GM12878 (cell line): ENCODE measurements at regions not wholly inside any gene's neighbourhood (a gene's known extent, or its start where the extent isn't known, plus 50 kb on each side); places are given as distances from the start of the nearest gene placed in this dataset.

ENCODE experiments used
- ATF2 ChIP-seq: IDR thresholded peaks from 2 replicates; pipeline ENCODE4 v1.6.1; 2012; ENCODE audit warnings: low read length, inconsistent platforms
- ATF3 ChIP-seq: IDR thresholded peaks from 2 replicates; pipeline ENCODE4 v1.6.1; 2011; ENCODE audit warnings: low read depth, mild to moderate bottlenecking, low read length, moderate library complexity, borderline replicate concordance; ENCODE audit errors: extremely low read depth
- CHD2 ChIP-seq: IDR thresholded peaks from 2 replicates; pipeline ENCODE4 v1.6.1; 2011; ENCODE audit warnings: low read depth, low read length, improper control_type of control experiment, borderline replicate concordance
- DPF2 ChIP-seq: fragments of 450-650 bp; IDR thresholded peaks from 2 replicates; pipeline ENCODE4 v1.6.1; 2017; ENCODE audit warnings: mild to moderate bottlenecking
- HDAC6 ChIP-seq: fragments of 200-600 bp; sonication (generic); IDR thresholded peaks from one replicate; pipeline ENCODE4 v1.8.0; 2017; ENCODE audit warnings: antibody characterized with exemption; ENCODE audit not compliant: unreplicated experiment
- POLR2AphosphoS5 ChIP-seq: IDR thresholded peaks from 2 replicates; pipeline ENCODE4 v1.6.1; 2011; ENCODE audit warnings: mild to moderate bottlenecking, low read length, inconsistent platforms
- POU2F2 ChIP-seq: IDR thresholded peaks from 3 replicates; pipeline ENCODE4 v1.6.1; 2011; ENCODE audit warnings: low read depth, mild to moderate bottlenecking, low read length, borderline replicate concordance
- RAD21 ChIP-seq: IDR thresholded peaks from 2 replicates; pipeline ENCODE4 v1.6.1; 2011; ENCODE audit warnings: mild to moderate bottlenecking, low read depth, low read length, moderate library complexity; ENCODE audit not compliant: insufficient read depth
- RBBP5 ChIP-seq: fragments of 200-600 bp; sonication (generic); conservative IDR thresholded peaks from 2 replicates; pipeline ENCODE4 v1.6.1; 2016
- SP1 ChIP-seq: IDR thresholded peaks from one replicate; pipeline ENCODE4 v1.6.1; 2011; ENCODE audit warnings: low read depth, low read length
- SREBF2 ChIP-seq: IDR thresholded peaks from 2 replicates; pipeline ENCODE4 v1.6.1; 2012; ENCODE audit warnings: mild to moderate bottlenecking, low read length
- TCF12 ChIP-seq: IDR thresholded peaks from 2 replicates; pipeline ENCODE4 v1.6.1; 2011; ENCODE audit warnings: low read depth, mild to moderate bottlenecking, low read length

GRCh38 chr9:20112205-20112783, 323.5 kb upstream of the SLC24A2 start:
- no peak for TF ChIP-seq SP1
- TF ChIP-seq ATF2 = no peak
- TF ChIP-seq DPF2 = no peak
- TF ChIP-seq ATF3 = no peak
- no peak for TF ChIP-seq RBBP5
- no peak for TF ChIP-seq CHD2
- no peak for TF ChIP-seq HDAC6
- TF ChIP-seq POLR2AphosphoS5 = no peak
- TF ChIP-seq POU2F2 = no peak
- no peak for TF ChIP-seq RAD21
- TF ChIP-seq TCF12 = no peak
- TF ChIP-seq SREBF2 = no peak
